ENCODE measurements at regions not wholly inside any gene's neighbourhood (a gene's known extent, or its start where the extent isn't known, plus 50 kb on each side); places are given as distances from the start of the nearest gene placed in this dataset.
A peak's percentile ranks its signal among the peaks of the same experiment; 100 is the strongest.
"Not testable (repeated sequence)": the region's sequence is repeated elsewhere in the genome, so short reads cannot be mapped to it uniquely, and the experiment has no call there.

- no peak for DNase-seq
Measured at GRCh38 chr14:43012817-43013216, 1406.1 kb downstream of the LRFN5 start.

GRCh38 chr14:43005807-43006206 lies 1399.1 kb downstream of the LRFN5 start:
- no peak for DNase-seq

- no peak for DNase-seq
Measured at GRCh38 chr14:43003845-43004244, 1397.2 kb downstream of the LRFN5 start.

- no peak for DNase-seq
Measured at GRCh38 chr14:43001731-43002130, 1395.1 kb downstream of the LRFN5 start.

- DNase-seq: no peak
Measured at GRCh38 chr14:42994051-42994736, 1387.5 kb downstream of the LRFN5 start.

- DNase-seq: no peak
Measured at GRCh38 chr14:42992930-42993329, 1386.3 kb downstream of the LRFN5 start.

GRCh38 chr14:42980419-42980818 lies 1373.7 kb downstream of the LRFN5 start:
- no peak for DNase-seq

GRCh38 chr14:42973171-42973570 lies 1366.5 kb downstream of the LRFN5 start:
- not testable (repeated sequence) for DNase-seq

- DNase-seq: no peak
Measured at GRCh38 chr14:42965512-42965911, 1358.8 kb downstream of the LRFN5 start.

- DNase-seq: no peak
Measured at GRCh38 chr14:42961509-42961908, 1354.8 kb downstream of the LRFN5 start.

GRCh38 chr14:42950363-42950762 lies 1343.7 kb downstream of the LRFN5 start:
- DNase-seq: no peak

- no peak for DNase-seq
Measured at GRCh38 chr14:42947991-42948390, 1341.3 kb downstream of the LRFN5 start.

GRCh38 chr14:42944284-42944683 lies 1337.6 kb downstream of the LRFN5 start:
- no peak for DNase-seq

GRCh38 chr14:42931308-42931707 lies 1324.6 kb downstream of the LRFN5 start:
- DNase-seq: no peak

- peak; percentile 51 for DNase-seq
Measured at GRCh38 chr14:42929806-42930480, 1323.3 kb downstream of the LRFN5 start.

GRCh38 chr14:42927313-42927712 lies 1320.6 kb downstream of the LRFN5 start:
- no peak for DNase-seq

GRCh38 chr14:42921901-42922300 lies 1315.2 kb downstream of the LRFN5 start:
- DNase-seq: no peak

GRCh38 chr14:42918615-42919014 lies 1311.9 kb downstream of the LRFN5 start:
- no peak for DNase-seq

- DNase-seq: no peak
Measured at GRCh38 chr14:42911642-42912041, 1305.0 kb downstream of the LRFN5 start.

GRCh38 chr14:42909659-42910058 lies 1303.0 kb downstream of the LRFN5 start:
- no peak for DNase-seq

- no peak for DNase-seq
Measured at GRCh38 chr14:42893183-42893582, 1286.5 kb downstream of the LRFN5 start.

GRCh38 chr14:42884100-42884499 lies 1277.4 kb downstream of the LRFN5 start:
- DNase-seq: no peak

- DNase-seq: no peak
Measured at GRCh38 chr14:42877716-42878115, 1271.0 kb downstream of the LRFN5 start.

- DNase-seq: peak; percentile 58
Measured at GRCh38 chr14:42872786-42873185, 1266.1 kb downstream of the LRFN5 start.

GRCh38 chr14:42869681-42870080 lies 1263.0 kb downstream of the LRFN5 start:
- DNase-seq: no peak
